Psoas muscle (tissue), 7 donors: ENCODE measurements at regions not wholly inside any gene's neighbourhood (a gene's known extent, or its start where the extent isn't known, plus 50 kb on each side); places are given as distances from the start of the nearest gene placed in this dataset.
A peak's percentile ranks its signal among the peaks of the same experiment; 100 is the strongest.

Source experiments
- ATAC-seq, 4 donors: fragments of 200-7000 bp; cut with Tn5 transposase; one replicate each; pipeline ENCODE4 v1.9.1; 2020; ENCODE audit warnings: moderate library complexity in 3 of 4, mild to moderate bottlenecking in 2 of 4
- DNase-seq, 2 donors: peaks; one replicate each; pipeline ENCODE4 v3.0.0-alpha.2; 2020
- H3K27ac ChIP-seq: fragments of 200-600 bp; one replicate; pipeline ENCODE4 v1.8.0; 2022
- H3K27me3 ChIP-seq, 3 donors: fragments of 200-600 bp in 1 of 3; one replicate each; pipeline versions ENCODE4 v1.6.1 to v1.8.0; 2013 to 2022; ENCODE audit warnings: low read length in 2 of 3, mild to moderate bottlenecking in 2 of 3, moderate library complexity in 1 of 3; ENCODE audit not compliant: insufficient read depth in 3 of 3
- H3K36me3 ChIP-seq, 2 donors: fragments of 200-600 bp in 1 of 2; one replicate each; pipeline versions ENCODE4 v1.6.1 to v1.8.0; 2013 to 2022; ENCODE audit warnings: low read depth in 1 of 2, mild to moderate bottlenecking in 1 of 2, moderate library complexity in 1 of 2; ENCODE audit not compliant: insufficient read depth in 1 of 2
- H3K4me1 ChIP-seq: fragments of 200-600 bp; one replicate; pipeline ENCODE4 v1.8.0; 2022
- H3K4me3 ChIP-seq: fragments of 200-600 bp; one replicate; pipeline ENCODE4 v1.8.0; 2022; ENCODE audit warnings: mild to moderate bottlenecking
- H3K9me3 ChIP-seq: fragments of 200-600 bp; one replicate; pipeline ENCODE4 v1.8.0; 2022
- WGBS, 3 donors: extraction: QIAGEN DNeasy Blood & Tissue Kit; methylation state at CpG; one replicate each; pipeline versions ENCODE4 v1.1.6 to v1.1.7; 2013; 5-methylcytosine and 5-hydroxymethylcytosine counted together
- intact Hi-C, 2 donors: fragments of 100-400 bp; cut with DNase I; formaldehyde crosslinking; loops; one replicate each; pipeline versions ENCODE4 v1.11.0 to v1.14.2; 2022
- TF ChIP-seq, protein P1 (sequence below): fragments of 200-600 bp; IDR thresholded peaks from one replicate; pipeline ENCODE4 v1.8.0; 2022; ENCODE audit warnings: antibody characterized with exemption
- donor health status: healthy with polysubstance abuse.
- donor health status: DM: no; HTN: no; CAD: no; lungs with moderate emphysema.
- donor health status: Bipolar disorder and iron deficiency.
- donor health status: healthy.
- donor health status: DM: yes; HTN: yes; CAD: no.
- donor health status: DM: no; HTN: no; CAD: no.
- donor health status: DM: yes; HTN: yes; CAD: no.

DNA sequence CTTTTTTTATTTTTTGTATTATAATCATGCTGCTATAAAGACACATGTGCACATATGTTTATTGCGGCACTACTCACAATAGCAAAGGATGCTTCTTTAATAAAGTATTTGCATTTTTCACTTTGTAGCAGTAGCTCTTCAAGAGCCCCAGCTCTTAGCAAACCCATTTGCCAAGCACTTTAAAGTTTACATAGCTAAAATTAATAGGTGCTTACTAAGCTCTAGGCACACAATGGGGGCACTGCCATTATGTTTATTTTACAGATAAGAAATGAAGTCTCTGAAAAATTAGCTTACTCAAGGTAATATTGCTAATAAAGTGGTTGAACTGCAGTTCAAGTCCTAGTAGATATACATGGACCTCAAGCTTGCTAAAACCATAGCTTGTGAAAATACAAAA lies 230.3 kb upstream of the ARHGAP24 start:
- no peak overlapping the region for H3K4me3 ChIP-seq
- TF ChIP-seq, protein P1, sequence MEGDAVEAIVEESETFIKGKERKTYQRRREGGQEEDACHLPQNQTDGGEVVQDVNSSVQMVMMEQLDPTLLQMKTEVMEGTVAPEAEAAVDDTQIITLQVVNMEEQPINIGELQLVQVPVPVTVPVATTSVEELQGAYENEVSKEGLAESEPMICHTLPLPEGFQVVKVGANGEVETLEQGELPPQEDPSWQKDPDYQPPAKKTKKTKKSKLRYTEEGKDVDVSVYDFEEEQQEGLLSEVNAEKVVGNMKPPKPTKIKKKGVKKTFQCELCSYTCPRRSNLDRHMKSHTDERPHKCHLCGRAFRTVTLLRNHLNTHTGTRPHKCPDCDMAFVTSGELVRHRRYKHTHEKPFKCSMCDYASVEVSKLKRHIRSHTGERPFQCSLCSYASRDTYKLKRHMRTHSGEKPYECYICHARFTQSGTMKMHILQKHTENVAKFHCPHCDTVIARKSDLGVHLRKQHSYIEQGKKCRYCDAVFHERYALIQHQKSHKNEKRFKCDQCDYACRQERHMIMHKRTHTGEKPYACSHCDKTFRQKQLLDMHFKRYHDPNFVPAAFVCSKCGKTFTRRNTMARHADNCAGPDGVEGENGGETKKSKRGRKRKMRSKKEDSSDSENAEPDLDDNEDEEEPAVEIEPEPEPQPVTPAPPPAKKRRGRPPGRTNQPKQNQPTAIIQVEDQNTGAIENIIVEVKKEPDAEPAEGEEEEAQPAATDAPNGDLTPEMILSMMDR: no peak
- no peaks in the 10 kb centered on the region for H3K36me3 ChIP-seq
- DNase-seq: no peak
- H3K4me1 ChIP-seq: no peaks in the 10 kb centered on the region
- H3K27ac ChIP-seq: no peak overlapping the region
- no peaks in the 10 kb centered on the region for H3K9me3 ChIP-seq
- no peak for ATAC-seq
- intact Hi-C loops: no loop called here
- H3K27me3 ChIP-seq: no peaks in the 10 kb centered on the region
- WGBS, 3 donors: 96 to 98% (median 97%) methylated on average over 1 of the region's 1 CpG

DNA sequence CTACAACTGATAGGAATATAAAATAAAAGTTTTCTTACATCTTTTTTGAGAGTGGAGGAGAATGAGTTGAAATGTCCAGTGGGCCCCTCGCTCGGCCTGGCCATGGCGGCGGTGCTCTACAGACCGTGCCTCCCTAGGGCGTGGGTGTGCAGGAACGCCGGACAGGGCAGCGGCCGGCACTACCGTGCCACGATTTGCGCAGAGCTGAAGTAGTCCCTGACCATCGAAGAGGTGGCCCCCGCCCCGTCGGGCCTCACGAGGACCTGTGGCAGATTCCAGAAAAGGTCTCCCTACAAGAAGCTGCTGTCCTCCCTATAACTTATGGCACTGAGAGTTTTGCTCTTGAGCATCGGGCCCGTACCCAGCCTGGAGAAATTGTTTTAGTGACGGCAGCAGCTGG lies 228.9 kb upstream of the ARHGAP24 start:
- ATAC-seq (no peak), DNase-seq (peak; percentile 9 to 33)
- H3K4me1 ChIP-seq: no peaks in the 10 kb centered on the region
- no peaks in the 10 kb centered on the region for H3K27me3 ChIP-seq
- no peaks in the 10 kb centered on the region for H3K9me3 ChIP-seq
- TF ChIP-seq, protein P1: no peak
- no peaks in the 10 kb centered on the region for H3K36me3 ChIP-seq
- H3K4me3 ChIP-seq: no peak overlapping the region
- intact Hi-C loops: no loop called here
- WGBS, 3 donors: 91 to 93% (median 92%) methylated on average over 21 of the region's 21 CpGs
- no peak overlapping the region for H3K27ac ChIP-seq

DNA sequence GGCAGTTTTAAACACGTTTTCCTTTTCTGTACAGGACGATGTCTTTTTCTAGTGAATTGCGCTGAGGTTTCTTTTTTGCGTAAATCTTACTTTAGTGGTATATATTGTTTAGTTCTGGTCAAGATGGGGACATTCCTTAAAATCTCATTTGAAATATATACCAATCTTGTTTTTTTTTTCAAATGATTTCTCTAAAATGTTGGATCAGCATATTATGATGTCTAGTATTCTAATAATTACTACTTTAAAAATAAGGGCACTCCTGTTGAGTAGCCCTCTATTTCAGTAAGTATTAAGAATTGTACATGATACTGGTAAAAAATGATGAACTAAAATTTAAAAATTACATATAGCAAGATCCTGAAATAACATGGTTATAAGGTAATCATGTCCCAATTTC lies 224.1 kb upstream of the ARHGAP24 start:
- 64 to 82% (median 76%) methylated on average over 4 of the region's 4 CpGs for WGBS, 3 donors
- no peak overlapping the region for H3K4me3 ChIP-seq
- TF ChIP-seq, protein P1: no peak
- no peak for ATAC-seq
- H3K27me3 ChIP-seq: no peaks in the 10 kb centered on the region
- intact Hi-C loops: no loop called here
- H3K4me1 ChIP-seq: no peaks in the 10 kb centered on the region
- no peak for DNase-seq
- H3K9me3 ChIP-seq: peaks cover 11% of the 10 kb centered on the region
- H3K36me3 ChIP-seq: no peaks in the 10 kb centered on the region
- no peak overlapping the region for H3K27ac ChIP-seq

DNA sequence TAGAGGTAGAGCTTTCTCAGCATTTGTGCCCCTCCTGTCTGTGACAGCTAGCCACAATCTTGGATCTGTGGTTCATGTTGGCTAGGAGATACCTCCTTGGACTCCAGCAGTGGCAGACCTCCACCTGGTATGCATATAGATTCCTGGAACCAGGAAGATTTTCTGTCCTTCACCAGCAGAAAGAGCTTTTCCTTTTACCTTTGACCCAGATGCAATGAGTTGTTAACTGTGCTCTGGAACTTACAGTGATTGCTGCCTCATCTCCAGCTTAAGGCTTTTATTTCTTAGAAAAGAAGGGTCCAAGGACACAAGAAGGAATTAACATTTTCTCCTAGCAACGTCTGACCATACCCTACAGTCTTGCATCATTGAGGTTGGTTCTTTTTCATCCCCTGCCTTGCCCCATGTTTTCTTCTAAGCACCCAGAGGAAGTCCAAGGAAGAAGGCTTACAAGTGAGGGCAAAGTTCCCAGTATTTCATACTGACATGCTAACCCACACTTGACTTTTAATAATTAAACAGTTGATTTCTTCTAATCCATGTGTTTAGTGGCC lies 217.1 kb upstream of the ARHGAP24 start:
- no peak for ATAC-seq
- Histone ChIP-seq H3K27me3 (no peaks in the 10 kb centered on the region), H3K9me3 (peaks cover 14% of the 10 kb centered on the region), H3K4me1 (no peaks in the 10 kb centered on the region), H3K4me3 (no peak overlapping the region), H3K36me3 (no peaks in the 10 kb centered on the region), H3K27ac (no peak overlapping the region)
- TF ChIP-seq, protein P1: no peak
- WGBS, 3 donors: 55 to 76% (median 73%) methylated on average over 1 of the region's 1 CpG
- intact Hi-C loops: no loop called here
- DNase-seq: no peak

DNA sequence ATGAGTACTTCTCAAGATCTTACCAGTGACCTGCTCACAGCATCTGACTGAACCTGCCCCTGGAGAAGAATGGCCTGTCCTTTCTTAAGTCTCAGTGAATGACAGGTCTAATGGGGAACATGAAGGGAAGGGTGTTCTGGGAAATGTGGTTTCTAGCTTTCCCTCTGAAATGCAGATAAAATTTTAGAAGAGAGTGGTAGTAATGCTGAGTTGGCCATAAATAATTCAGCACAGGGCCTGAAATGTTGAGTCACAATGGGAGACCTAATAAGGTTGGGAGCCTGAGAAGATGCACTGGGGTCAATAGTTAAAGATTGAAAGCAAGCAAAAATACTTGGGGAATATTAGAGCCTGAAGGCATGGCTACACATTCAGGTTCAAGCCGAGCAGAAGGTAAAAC lies 214.9 kb upstream of the ARHGAP24 start:
- Histone ChIP-seq H3K36me3 (no peaks in the 10 kb centered on the region), H3K9me3 (peaks cover 3% of the 10 kb centered on the region), H3K27ac (no peak overlapping the region), H3K4me3 (no peak overlapping the region), H3K27me3 (no peaks in the 10 kb centered on the region), H3K4me1 (no peaks in the 10 kb centered on the region)
- DNase-seq (no peak), ATAC-seq (no peak)
- 87 to 95% (median 89%) methylated on average over 1 of the region's 1 CpG for WGBS, 3 donors
- TF ChIP-seq, protein P1: no peak
- intact Hi-C loops: no loop called here
